GM18511 (cell line): ENCODE measurements at regions not wholly inside any gene's neighbourhood (a gene's known extent, or its start where the extent isn't known, plus 50 kb on each side); places are given as distances from the start of the nearest gene placed in this dataset.

ENCODE experiments used
- ATAC-seq: cut with Tn5 transposase; IDR thresholded peaks from one replicate; pipeline ENCODE4 v1.9.1; 2021; ENCODE audit warnings: mild to moderate bottlenecking, moderate library complexity; ENCODE audit not compliant: unreplicated experiment

GRCh38 chr18:47549021-47549540 lies 297.6 kb upstream of the SKOR2 start:
- ATAC-seq, result no peak

DNA sequence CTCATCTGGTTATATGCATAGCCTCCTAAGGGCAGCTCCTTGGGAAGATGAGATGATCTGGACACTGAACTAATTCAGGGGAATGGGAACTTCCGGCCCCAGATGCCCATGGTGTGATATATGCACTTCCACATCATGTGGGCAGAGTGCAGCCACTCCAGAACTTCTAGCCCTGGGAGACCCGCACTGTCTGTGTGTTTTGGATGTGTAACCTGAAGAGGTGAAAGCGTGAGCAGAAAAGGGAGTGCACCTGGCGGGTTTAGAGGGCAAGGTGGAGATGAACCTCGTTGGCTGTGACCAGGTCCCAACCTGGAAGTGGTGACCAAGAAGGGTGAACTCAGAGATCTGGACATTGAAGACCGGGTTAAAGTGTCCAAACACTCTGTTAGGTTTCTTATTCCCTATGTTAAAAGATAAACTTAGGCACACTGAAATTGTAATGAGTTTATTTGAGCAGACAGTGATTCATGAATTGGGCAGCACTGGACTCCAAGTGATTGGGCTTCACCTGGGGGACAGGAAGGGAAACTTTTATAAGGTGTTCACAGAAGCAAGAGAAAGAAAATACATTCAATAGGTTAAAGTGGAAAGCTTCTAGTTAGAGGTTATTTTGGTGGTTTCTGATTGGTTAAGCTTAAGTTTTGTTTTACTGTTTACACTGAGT lies 296.2 kb upstream of the SKOR2 start:
- no peak for ATAC-seq

DNA sequence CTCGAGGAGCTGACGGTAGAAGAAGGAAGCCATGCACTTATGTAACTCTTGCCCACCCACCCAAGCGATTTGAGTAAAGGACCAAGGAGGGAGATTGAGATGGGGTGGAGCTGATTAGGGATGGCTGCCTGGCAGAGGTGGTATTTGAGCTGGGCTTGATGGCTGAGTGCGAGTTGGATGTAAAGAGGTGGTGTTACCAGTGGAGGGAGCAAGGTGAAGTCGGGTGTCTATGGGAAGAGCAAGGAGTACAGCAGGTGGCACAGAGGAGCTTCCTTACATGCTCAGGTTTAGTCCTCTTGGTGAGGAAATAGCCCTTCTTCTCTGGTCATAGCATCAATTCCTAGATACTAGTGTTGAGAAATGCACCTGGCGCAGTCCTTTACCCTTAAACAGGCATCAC lies 294.2 kb upstream of the SKOR2 start:
- ATAC-seq, result no peak

GRCh38 chr18:47543080-47543479 lies 291.6 kb upstream of the SKOR2 start:
- no peak for ATAC-seq

DNA sequence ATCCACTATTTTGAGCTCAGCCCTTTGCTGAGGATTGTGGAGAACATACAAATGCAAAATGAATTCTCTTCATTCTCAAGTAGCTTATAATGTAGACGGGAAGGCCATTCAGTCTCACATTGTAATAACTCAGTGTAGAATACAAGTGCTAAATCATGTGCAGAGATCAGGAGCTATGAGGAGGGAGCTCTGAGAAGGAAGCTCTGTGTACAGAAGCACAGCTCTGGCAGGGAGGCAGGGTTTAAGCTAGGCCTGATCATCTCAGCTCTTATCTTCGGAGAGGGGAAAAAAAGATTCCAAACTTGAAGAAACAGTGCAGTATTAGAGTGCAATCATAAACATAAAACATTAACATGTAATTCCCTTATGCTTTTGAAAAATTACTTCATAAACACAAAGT lies 291.1 kb upstream of the SKOR2 start:
- no peak for ATAC-seq

- ATAC-seq, result no peak
Measured at GRCh38 chr18:47531717-47532116, 280.3 kb upstream of the SKOR2 start.

- ATAC-seq, result no peak
Measured at GRCh38 chr18:47530695-47531094, 279.2 kb upstream of the SKOR2 start.

DNA sequence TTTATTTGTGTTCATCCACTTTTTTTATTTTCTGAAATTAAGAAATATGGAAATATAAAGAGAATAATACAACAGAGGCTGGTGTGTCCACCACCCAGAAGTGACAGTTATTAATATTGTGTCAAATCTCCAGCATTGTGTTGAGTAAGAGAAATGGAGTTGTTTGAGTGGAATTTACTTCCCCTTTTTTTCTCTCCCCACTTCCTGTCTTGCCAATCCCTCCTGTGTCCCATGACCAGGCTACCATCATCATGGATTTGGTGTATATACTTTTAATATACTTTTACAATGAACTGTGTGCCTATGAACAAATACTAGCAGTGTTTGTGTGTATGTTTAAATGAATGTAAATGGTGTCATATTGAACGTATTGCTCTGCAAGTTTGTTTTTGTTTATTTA lies 276.9 kb upstream of the SKOR2 start:
- ATAC-seq, result no peak

GRCh38 chr18:47526147-47526546 lies 274.7 kb upstream of the SKOR2 start:
- no peak for ATAC-seq

DNA sequence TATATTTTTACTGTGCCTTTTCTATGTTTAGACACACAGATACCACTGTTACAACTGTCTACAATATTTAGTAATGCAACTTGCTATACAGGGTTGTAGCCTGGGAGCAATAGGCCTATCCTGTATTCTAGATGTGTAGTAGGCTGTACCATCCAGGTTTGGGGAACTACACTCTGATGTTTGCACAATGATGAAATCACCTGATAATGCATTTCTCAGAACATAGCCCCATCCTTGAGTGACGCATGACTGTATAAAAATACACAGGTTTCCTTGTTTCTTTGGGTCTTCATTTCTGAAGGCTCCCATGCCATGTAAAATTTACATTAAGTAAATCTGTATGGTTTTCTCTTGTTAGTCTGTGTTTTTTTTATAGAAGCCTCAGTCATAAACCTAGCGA lies 270.9 kb upstream of the SKOR2 start:
- no peak for ATAC-seq

DNA sequence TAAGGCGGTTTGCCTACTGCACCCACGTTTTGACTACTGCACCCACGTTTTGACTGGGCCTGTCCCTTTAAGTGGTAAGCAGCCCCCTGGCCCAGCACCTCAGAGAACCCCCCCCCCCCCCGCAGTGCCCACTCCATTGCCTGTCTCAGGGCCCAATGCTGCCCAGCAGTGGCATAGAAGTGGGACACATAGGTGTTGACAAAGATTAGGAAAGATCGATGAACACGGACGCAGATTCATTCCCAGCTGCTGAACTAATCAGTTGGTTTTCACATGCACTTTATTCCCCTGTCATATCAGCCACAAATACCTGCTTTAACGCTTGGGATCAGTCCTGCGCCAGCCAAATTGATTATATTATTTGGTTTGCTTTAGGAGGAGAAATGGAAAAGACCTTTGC lies 268.8 kb upstream of the SKOR2 start:
- ATAC-seq, result no peak

GRCh38 chr18:47519706-47520105 lies 268.2 kb upstream of the SKOR2 start:
- no peak for ATAC-seq

GRCh38 chr18:47519277-47519676 lies 267.8 kb upstream of the SKOR2 start:
- no peak for ATAC-seq

DNA sequence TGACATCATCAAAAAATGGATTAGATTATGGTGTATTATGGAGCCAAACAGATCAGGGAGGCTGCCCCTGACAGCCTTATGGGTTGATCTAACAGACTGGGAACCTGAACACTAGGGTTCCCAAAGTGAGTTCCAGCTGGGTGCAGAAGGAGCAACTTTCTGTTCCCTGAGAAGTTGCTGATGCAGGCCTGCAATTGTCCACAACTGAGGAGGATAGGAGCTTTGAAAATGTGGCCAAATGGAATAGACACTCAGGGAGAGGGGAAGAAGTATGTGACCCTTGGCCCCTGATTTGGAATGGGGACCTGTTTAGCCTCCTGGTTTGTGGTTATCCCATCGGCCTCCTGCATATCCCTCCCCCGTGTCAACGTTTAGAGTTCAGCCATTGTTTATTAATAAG lies 262.2 kb upstream of the SKOR2 start:
- no peak for ATAC-seq

DNA sequence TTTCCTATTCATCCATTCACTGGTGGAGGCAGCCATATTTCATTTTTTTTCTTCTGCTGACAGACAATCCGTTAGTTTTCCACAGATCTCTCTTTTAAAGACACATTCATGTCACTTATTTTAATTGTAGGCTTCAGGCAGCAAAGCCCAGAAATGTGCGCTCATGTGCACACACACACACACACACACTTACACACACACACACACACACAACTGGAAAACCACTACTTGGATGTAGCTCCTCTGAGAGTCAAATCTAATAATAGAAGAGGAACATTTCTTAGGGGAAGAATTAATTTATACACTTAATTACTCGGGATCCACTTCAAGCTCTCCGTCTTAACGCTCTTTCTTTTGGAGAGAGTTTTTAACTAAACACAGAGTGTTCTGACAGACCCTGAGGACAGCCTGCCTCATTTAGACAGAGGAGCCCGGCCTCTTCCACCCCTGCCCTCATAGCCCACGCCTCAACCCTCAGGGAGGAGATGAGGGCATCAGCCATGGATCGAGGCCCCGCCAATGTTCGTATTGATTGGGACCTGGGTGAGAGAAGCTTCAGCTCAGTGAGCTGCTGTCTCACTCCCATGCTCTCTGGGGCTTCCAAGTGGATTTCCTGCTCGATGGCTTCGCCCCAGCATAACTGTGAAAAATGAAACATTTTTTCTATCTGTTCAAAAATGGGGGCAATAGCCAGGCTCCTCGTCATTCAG lies 261.4 kb upstream of the SKOR2 start:
- ATAC-seq, result no peak

- no peak for ATAC-seq
Measured at GRCh38 chr18:47512056-47512455, 260.6 kb upstream of the SKOR2 start.

GRCh38 chr18:47510831-47511230 lies 259.4 kb upstream of the SKOR2 start:
- no peak for ATAC-seq

DNA sequence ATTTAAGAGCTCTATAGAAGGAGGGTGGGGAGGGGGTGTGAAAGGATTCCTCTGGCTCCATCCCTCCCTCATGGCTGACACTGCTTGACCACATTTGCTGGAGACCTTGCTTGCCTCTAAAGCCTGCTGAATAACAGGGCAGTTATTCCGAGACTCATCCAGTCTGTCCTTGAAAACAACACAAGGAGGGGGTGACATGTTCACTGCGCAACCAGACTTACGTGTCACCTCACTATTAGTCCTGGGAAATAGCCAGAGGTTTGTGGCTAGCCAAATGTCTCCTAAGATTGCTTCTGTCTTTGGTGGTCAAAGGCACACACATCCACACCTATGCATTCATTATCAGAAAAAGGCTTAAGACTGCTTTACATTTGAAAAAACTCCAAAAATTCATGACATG lies 256.2 kb upstream of the SKOR2 start:
- ATAC-seq, result no peak

GRCh38 chr18:47506897-47507296 lies 255.4 kb upstream of the SKOR2 start:
- ATAC-seq, result no peak

- no peak for ATAC-seq
Measured at GRCh38 chr18:47501946-47502345, 250.5 kb upstream of the SKOR2 start.

- no peak for ATAC-seq
Measured at GRCh38 chr18:47500930-47501329, 249.5 kb upstream of the SKOR2 start.

DNA sequence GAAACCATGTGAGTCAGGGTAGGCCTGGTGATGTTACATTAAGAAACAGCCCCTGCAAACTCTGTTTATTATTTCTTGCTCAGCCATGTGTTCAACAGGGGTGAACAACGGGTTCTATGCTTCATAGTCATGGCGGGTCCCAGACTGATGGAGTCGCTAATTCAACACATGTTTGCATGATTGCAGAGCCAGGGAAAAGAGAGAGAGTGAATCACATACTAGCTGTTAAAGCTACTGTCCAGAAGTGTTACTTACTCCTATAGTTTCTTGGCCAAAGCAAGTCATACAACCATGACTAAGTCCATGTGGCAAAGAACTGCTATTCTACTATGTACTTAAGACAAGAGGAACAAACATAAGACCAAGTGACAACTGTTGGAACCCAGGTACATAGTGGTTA lies 241.2 kb upstream of the SKOR2 start:
- ATAC-seq, result no peak

DNA sequence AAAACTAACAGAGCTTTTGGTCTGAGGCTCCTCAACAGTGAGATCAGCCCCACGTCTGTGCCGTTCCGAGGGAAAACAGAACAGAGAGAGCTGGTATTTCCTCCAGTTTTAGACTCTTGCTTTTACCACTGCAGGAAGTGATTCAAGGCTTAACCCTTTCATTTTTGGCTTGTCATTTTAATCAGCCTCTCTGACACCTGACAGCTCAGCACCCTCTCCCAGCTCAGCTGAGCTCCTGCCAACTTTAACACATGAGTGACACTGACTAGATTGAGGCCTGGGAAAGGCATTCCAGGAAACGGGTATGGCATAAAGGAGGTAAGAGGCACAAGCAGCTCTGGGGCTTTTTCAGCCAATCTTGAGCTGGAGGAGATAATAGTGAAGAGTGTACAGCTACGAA lies 239.4 kb upstream of the SKOR2 start:
- ATAC-seq, result no peak
